WTC11 (cell line): ENCODE measurements at regions not wholly inside any gene's neighbourhood (a gene's known extent, or its start where the extent isn't known, plus 50 kb on each side); places are given as distances from the start of the nearest gene placed in this dataset.

Experiments
- CREM ChIP-seq: sonication (generic); formaldehyde crosslinking; IDR thresholded peaks from 2 replicates; pipeline ENCODE4 v1.8.1; 2022; ENCODE audit warnings: mild to moderate bottlenecking, missing genetic modification reagents, moderate library complexity
- CTCF ChIP-seq: fragments of 200-600 bp; IDR thresholded peaks from 2 replicates; pipeline ENCODE4 v1.8.0; 2022; ENCODE audit warnings: antibody characterized with exemption
- FOXP4 ChIP-seq: sonication (generic); formaldehyde crosslinking; IDR thresholded peaks from 2 replicates; pipeline ENCODE4 v1.8.0; 2022; ENCODE audit warnings: mild to moderate bottlenecking, missing genetic modification reagents
- NFYB ChIP-seq: sonication (generic); formaldehyde crosslinking; conservative IDR thresholded peaks from 2 replicates; pipeline ENCODE4 v1.8.0; 2022; ENCODE audit warnings: low read depth, missing genetic modification reagents
- NR2C2 ChIP-seq: sonication (generic); formaldehyde crosslinking; IDR thresholded peaks from 2 replicates; pipeline ENCODE4 v1.8.0; 2022; ENCODE audit warnings: mild to moderate bottlenecking, missing genetic modification reagents
- NR3C1 ChIP-seq: sonication (generic); formaldehyde crosslinking; conservative IDR thresholded peaks from 2 replicates; pipeline ENCODE4 v1.8.1; 2023; ENCODE audit warnings: low read depth, mild to moderate bottlenecking, missing genetic modification reagents
- STAT6 ChIP-seq: sonication (generic); formaldehyde crosslinking; conservative IDR thresholded peaks from 2 replicates; pipeline ENCODE4 v1.8.1; 2023; ENCODE audit warnings: mild to moderate bottlenecking, low read depth, missing genetic modification reagents, moderate library complexity
- ZNF232 ChIP-seq: sonication (generic); formaldehyde crosslinking; IDR thresholded peaks from 2 replicates; pipeline ENCODE4 v1.8.0; 2022; ENCODE audit warnings: mild to moderate bottlenecking, missing genetic modification reagents

- TF ChIP-seq NR3C1 (CRISPR knock-in tag) (no peak), NFYB (no peak), STAT6 (CRISPR knock-in tag) (no peak), CTCF (no peak), CREM (CRISPR knock-in tag) (no peak), ZNF232 (CRISPR knock-in tag) (no peak), FOXP4 (CRISPR knock-in tag) (no peak), NR2C2 (CRISPR knock-in tag) (no peak)
Measured at GRCh38 chr21:24339406-24339805, 1267.9 kb downstream of the MRPL39 start.
